Endothelial cell of umbilical vein (primary cell): ENCODE measurements at regions not wholly inside any gene's neighbourhood (a gene's known extent, or its start where the extent isn't known, plus 50 kb on each side); places are given as distances from the start of the nearest gene placed in this dataset.

Experiments
- BruUV-seq: library from RNA; stranded (reverse); fragments of 400-500 nt; replicated peaks from 2 replicates; lab custom pipeline; 2021; lab: Mats Ljungman, UMichigan
- CTCF ChIA-PET: fragments of 300-600, 350-600 bp; sonication (Branson Sonifier 250); formaldehyde crosslinking; loops from one replicate; lab custom pipeline; 2021; ENCODE audit warnings: antibody characterized with exemption, inconsistent platforms; lab: Charles Lee
- POLR2A ChIA-PET: fragments of 300-600, 350-600 bp; sonication (Branson Sonifier 250); formaldehyde crosslinking; loops from one replicate; lab custom pipeline; 2021; ENCODE audit warnings: antibody characterized with exemption, inconsistent platforms; lab: Charles Lee
- DNase-seq: peaks from one replicate; pipeline ENCODE4 v3.0.0-alpha.2; 2011; ENCODE audit warnings: low read depth, low spot score
- FAIRE-seq: peaks from 2 replicates; lab custom pipeline; 2011; peaks lifted over from hg19 to GRCh38; lab: Jason Lieb, UNC
- H2AFZ ChIP-seq: 2 replicates; pipeline ENCODE4 v1.6.0; 2012; ENCODE audit warnings: low read depth, low read length, control low read depth, inconsistent platforms
- H3K27ac ChIP-seq: 2 replicates; pipeline ENCODE4 v1.5.1; 2011; ENCODE audit warnings: low read depth, mild to moderate bottlenecking, control low read depth, low read length, moderate library complexity; ENCODE audit not compliant: insufficient read depth
- H3K27me3 ChIP-seq, 2 experiments: 2 replicates each; pipeline versions ENCODE4 v1.6.0 to v1.6.1; 2011; ENCODE audit warnings: low read length in 2 of 2, mixed read lengths in 1 of 2; ENCODE audit not compliant: control insufficient read depth in 2 of 2, insufficient read depth in 2 of 2
- H3K36me3 ChIP-seq, 2 experiments: 2 replicates in 1 of 2; 3 replicates in 1 of 2; pipeline ENCODE4 v1.5.1; 2011; ENCODE audit warnings: low read length in 2 of 2, mild to moderate bottlenecking in 1 of 2, moderate library complexity in 1 of 2; ENCODE audit not compliant: control insufficient read depth in 2 of 2, insufficient read depth in 2 of 2; ENCODE audit errors: extremely low read depth in 1 of 2
- H3K4me1 ChIP-seq: 3 replicates; pipeline ENCODE4 v1.5.1; 2011; ENCODE audit warnings: mild to moderate bottlenecking, low read length; ENCODE audit not compliant: control insufficient read depth, insufficient read depth; ENCODE audit errors: extremely low read depth
- H3K4me2 ChIP-seq: 2 replicates; pipeline ENCODE4 v1.6.1; 2011; ENCODE audit warnings: low read length, control low read depth, mixed read lengths; ENCODE audit not compliant: insufficient read depth
- H3K4me3 ChIP-seq, 3 experiments: fragments of 200-600 bp in 1 of 3; sonication (generic), shearing (Covaris generic) in 1 of 3; replicated peaks in 1 of 3; 2 replicates each; pipeline ENCODE4 v1.5.1; 2011 to 2016; ENCODE audit warnings: control low read depth in 3 of 3, low read length in 3 of 3, mild to moderate bottlenecking in 2 of 3, inconsistent platforms in 1 of 3, low read depth in 1 of 3, moderate library complexity in 1 of 3; ENCODE audit not compliant: insufficient read depth in 1 of 3
- H3K79me2 ChIP-seq: 2 replicates; pipeline ENCODE4 v1.6.0; 2012; ENCODE audit warnings: low read length, inconsistent platforms; ENCODE audit not compliant: control insufficient read depth, insufficient read depth
- H3K9ac ChIP-seq: replicated peaks from 2 replicates; pipeline ENCODE3; 2011; ENCODE audit warnings: low read length, control low read depth; ENCODE audit not compliant: insufficient read depth; ENCODE audit errors: extremely low read depth
- H3K9me1 ChIP-seq: replicated peaks from 3 replicates; pipeline ENCODE4 v1.6.0; 2011; ENCODE audit warnings: mild to moderate bottlenecking, low read length; ENCODE audit not compliant: control insufficient read depth, insufficient read depth; ENCODE audit errors: extremely low read depth
- H3K9me3 ChIP-seq: replicated peaks from 2 replicates; pipeline ENCODE4 v1.5.1; 2012; ENCODE audit warnings: low read length, inconsistent platforms; ENCODE audit not compliant: control insufficient read depth, insufficient read depth
- H4K20me1 ChIP-seq: replicated peaks from 2 replicates; pipeline ENCODE3; 2011; ENCODE audit warnings: mild to moderate bottlenecking, low read length; ENCODE audit not compliant: control insufficient read depth, insufficient read depth; ENCODE audit errors: extremely low read depth
- CTCF ChIP-seq, 2 donors: IDR thresholded peaks; 1 replicate in 1 of 2; 2 replicates in 1 of 2; pipeline ENCODE4 v1.5.1; 2011; ENCODE audit warnings: low read length in 2 of 2, mild to moderate bottlenecking in 2 of 2, moderate library complexity in 2 of 2, control low read depth in 1 of 2, inconsistent platforms in 1 of 2, low read depth in 1 of 2; ENCODE audit not compliant: insufficient read depth in 1 of 2; ENCODE audit errors: extremely low read depth in 1 of 2
- EZH2 ChIP-seq: IDR thresholded peaks from 2 replicates; pipeline ENCODE4 v1.6.1; 2012; ENCODE audit warnings: borderline replicate concordance, low read depth, mild to moderate bottlenecking, moderate library complexity, low read length, inconsistent platforms; ENCODE audit not compliant: severe bottlenecking
- FOS ChIP-seq: IDR thresholded peaks from 2 replicates; pipeline ENCODE4 v1.6.1; 2011; ENCODE audit warnings: mild to moderate bottlenecking, low read length, moderate library complexity, borderline replicate concordance; ENCODE audit not compliant: insufficient read depth
- GATA2 ChIP-seq: IDR thresholded peaks from 2 replicates; pipeline ENCODE4 v1.7.0; 2011; ENCODE audit warnings: low read depth, mild to moderate bottlenecking, moderate library complexity, mixed read lengths, low read length; ENCODE audit not compliant: insufficient read length, insufficient read depth
- JUN ChIP-seq: IDR thresholded peaks from 2 replicates; pipeline ENCODE4 v1.6.1; 2011; ENCODE audit warnings: borderline replicate concordance, low read depth; ENCODE audit not compliant: insufficient read length, insufficient read depth
- MYC ChIP-seq: IDR thresholded peaks from one replicate; pipeline ENCODE4 v1.6.1; 2011; ENCODE audit warnings: mild to moderate bottlenecking, low read depth, low read length
- POLR2A ChIP-seq: IDR thresholded peaks from 2 replicates; pipeline ENCODE4 v1.6.1; 2012; ENCODE audit warnings: low read depth, mild to moderate bottlenecking, control low read depth, low read length
- POLR2AphosphoS5 ChIP-seq: IDR thresholded peaks from 2 replicates; pipeline ENCODE4 v1.6.1; 2012; ENCODE audit warnings: low read depth, mild to moderate bottlenecking, control low read depth, low read length, moderate library complexity; ENCODE audit not compliant: insufficient read depth
- dilution Hi-C: fragments of 300-500 bp; cut with MboI; formaldehyde crosslinking; loops from one replicate; pipeline ENCODE4 v1.15.0; 2019; ENCODE audit warnings: low sequenced_read_pairs; ENCODE audit not compliant: extremely low pct_ligation_motif_present
- intact Hi-C: fragments of 100-400 bp; cut with micrococcal nuclease; formaldehyde crosslinking; loops from one replicate; pipeline ENCODE4 v1.10.0; 2022
- TF ChIP-seq, protein P1 (sequence below): IDR thresholded peaks from 2 replicates; pipeline ENCODE4 v1.6.1; 2011; ENCODE audit not compliant: insufficient read depth, insufficient read length

DNA sequence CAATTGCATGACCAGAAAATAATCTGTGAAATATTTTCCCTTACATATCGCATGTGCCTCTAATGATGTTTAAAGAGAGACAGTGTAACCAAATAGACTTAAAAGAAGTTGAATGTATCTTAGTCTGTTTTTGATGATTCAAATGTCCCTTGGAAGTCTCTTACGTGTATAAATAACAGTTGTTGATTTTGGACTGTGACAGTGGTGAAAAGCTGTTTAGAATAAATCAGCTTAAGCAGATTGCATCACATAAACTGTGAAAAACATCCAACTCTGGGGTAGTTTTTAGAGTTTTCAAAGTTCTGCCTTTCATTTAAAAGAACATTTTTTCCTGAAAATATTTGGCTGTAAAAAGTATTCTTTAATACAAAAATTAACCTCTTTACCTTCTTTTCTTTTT is 301.1 kb downstream of the PRR16 start:
- CTCF ChIA-PET, result no interaction called here
- no peak for FAIRE-seq
- H3K79me2 ChIP-seq, result no peaks in the 10 kb centered on the region

More for the DNA sequence above, 301.1 kb downstream of the PRR16 start:
- H3K36me3 ChIP-seq, result no peaks in the 10 kb centered on the region
- dilution Hi-C loops (no loop called here), intact Hi-C loops (no loop called here)
- no peak overlapping the region for H3K27ac ChIP-seq
- H3K9me1 ChIP-seq, result no peaks in the 10 kb centered on the region
- no TSS peak for BruUV-seq
- no peak overlapping the region for H3K4me2 ChIP-seq
- H3K27me3 ChIP-seq, result no peaks in the 10 kb centered on the region
- no peak overlapping the region for H2AFZ ChIP-seq
- H3K9me3 ChIP-seq, result no peaks in the 10 kb centered on the region
- no peak overlapping the region for H3K9ac ChIP-seq
- H3K4me1 ChIP-seq, result no peaks in the 10 kb centered on the region
- POLR2A ChIA-PET, result no interaction called here
- H3K4me3 ChIP-seq, result no peak overlapping the region
- no peak for DNase-seq
- no peaks in the 10 kb centered on the region for H4K20me1 ChIP-seq
- TF ChIP-seq POLR2AphosphoS5 (no peak), POLR2A (no peak), JUN (no peak), MYC (no peak), GATA2 (no peak), EZH2 (no peak), CTCF (IDR thresholded peaks at IDR 0.05; ENCODE audit: extremely low read depth in 1 of 2, insufficient read depth in 1 of 2, low read depth in 1 of 2, low read length in 2 of 2) (no peak), FOS (no peak)
- TF ChIP-seq, protein P1, sequence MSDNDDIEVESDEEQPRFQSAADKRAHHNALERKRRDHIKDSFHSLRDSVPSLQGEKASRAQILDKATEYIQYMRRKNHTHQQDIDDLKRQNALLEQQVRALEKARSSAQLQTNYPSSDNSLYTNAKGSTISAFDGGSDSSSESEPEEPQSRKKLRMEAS, result no peak
